ENCODE measurements at regions not wholly inside any gene's neighbourhood (a gene's known extent, or its start where the extent isn't known, plus 50 kb on each side); places are given as distances from the start of the nearest gene placed in this dataset.
A peak's percentile ranks its signal among the peaks of the same experiment; 100 is the strongest.

GRCh38 chr17:5705081-5705875, 121.0 kb upstream of the NLRP1 start:
- Histone ChIP-seq H4K20me1 (ENCODE audit: insufficient read depth, low read length) (no peaks in the 10 kb centered on the region), H3K9ac (ENCODE audit: low read depth, low read length) (no peak overlapping the region), H3K4me3 (ENCODE audit: insufficient read depth, low read depth, low read length) (no peak overlapping the region), H3K56ac (ENCODE audit: extremely low read depth, insufficient read depth, low read length) (no peak overlapping the region), H4K91ac (ENCODE audit: insufficient read depth, low read depth, low read length) (no peak overlapping the region), H3K4me1 (ENCODE audit: control insufficient read depth, insufficient read depth, low read length) (no peaks in the 10 kb centered on the region), H4K5ac (ENCODE audit: low read depth, low read length) (no peak overlapping the region), H3K14ac (replicated peaks; ENCODE audit: low read depth, low read length) (no peak overlapping the region), H3K79me1 (ENCODE audit: low read depth in 1 of 2, low read length in 2 of 2) (no peaks in the 10 kb centered on the region), H2AK9ac (replicated peaks; ENCODE audit: low read depth, low read length, poor library complexity) (no peak overlapping the region), H2BK20ac (ENCODE audit: low read depth, low read length) (no peak overlapping the region), H2AFZ (replicated peaks; ENCODE audit: low read length, poor library complexity) (no peak overlapping the region), H4K8ac (ENCODE audit: low read depth in 2 of 2, low read length in 2 of 2) (no peak overlapping the region), H3K9me1 (ENCODE audit: insufficient read depth, low read length) (no peaks in the 10 kb centered on the region), H3K27me3 (ENCODE audit: control insufficient read depth, insufficient read depth, low read length) (no peaks in the 10 kb centered on the region; the same call in 1 of the 2 replicates), H3K9me3 (ENCODE audit: control insufficient read depth, insufficient read depth, low read length) (no peaks in the 10 kb centered on the region; the same call in 1 of the 2 replicates), H2BK120ac (ENCODE audit: low read depth, low read length) (no peak overlapping the region), H2AK5ac (ENCODE audit: low read depth, low read length) (no peak overlapping the region), H3K4me2 (ENCODE audit: low read depth, low read length) (no peak overlapping the region), H2BK5ac (ENCODE audit: low read depth, low read length, poor library complexity, severe bottlenecking) (no peak overlapping the region), H3K27ac (ENCODE audit: insufficient read depth, low read length) (no peak overlapping the region), H3K23ac (ENCODE audit: low read depth, low read length) (no peak overlapping the region), H3K18ac (ENCODE audit: low read depth, low read length) (no peak overlapping the region), H2BK15ac (ENCODE audit: low read depth, low read length) (no peak overlapping the region), H3K36me3 (ENCODE audit: control insufficient read depth, insufficient read depth, low read length) (no peaks in the 10 kb centered on the region), H3K4ac (ENCODE audit: low read depth, low read length) (no peak overlapping the region)
- BruUV-seq (replicated peaks): no TSS peak
- dilution Hi-C loops (cut with HindIII; ENCODE audit: low sequenced_read_pairs, unreplicated experiment) (no loop called here), intact Hi-C loops (cut with micrococcal nuclease) (loop anchor here (1.0 kb wide), 1 partner anchor 708 kb away; no protein-coding TSS in a partner anchor), in situ Hi-C loops (cut with MboI; ENCODE audit: low sequenced_read_pairs) (loop anchor here (10.0 kb wide), 1 partner anchor 710 kb away; no protein-coding TSS in a partner anchor)
- ChIA-PET CTCF (interaction anchor here (1.5 kb wide), 1 partner anchor 708 kb away, joined by 7 read pairs; no protein-coding TSS in a partner anchor), POLR2A (ENCODE audit: unreplicated experiment) (interaction anchor here (0.6 kb wide), 1 partner anchor 111 kb away, joined by 4 read pairs; no protein-coding TSS in a partner anchor)
- DNase-seq (peak; percentile 1), ATAC-seq (ENCODE audit: low read depth) (no peak)
- peak; percentile 40 for TF ChIP-seq CTCF (conservative IDR thresholded peaks at IDR 0.05; ENCODE audit: low read depth, low read length)
- no peak for TF ChIP-seq RCOR1 (IDR thresholded peaks at IDR 0.05; ENCODE audit: insufficient replicate concordance, low read length)
- peak; percentile 35; the same call in 1 of the 2 replicates for TF ChIP-seq RAD21 (IDR thresholded peaks at IDR 0.05; ENCODE audit: low read length)
- no peak for TF ChIP-seq ELK1 (IDR thresholded peaks at IDR 0.05; ENCODE audit: borderline replicate concordance, low read depth, low read length)
- peak; percentile 46 for TF ChIP-seq SMC3 (IDR thresholded peaks at IDR 0.05; ENCODE audit: low read depth, low read length)
- 20% methylated on average over 1 of the region's 12 CpGs; no CpG with 5 or more reads in 1 of the 2 experiments for WGBS, 2 experiments (ENCODE audit: extremely low coverage in 2 of 2, insufficient read length in 1 of 2)
